ENCODE measurements at regions not wholly inside any gene's neighbourhood (a gene's known extent, or its start where the extent isn't known, plus 50 kb on each side); places are given as distances from the start of the nearest gene placed in this dataset.

- Histone ChIP-seq H3K4me3 (no peak overlapping the region), H3K36me3 (no peaks in the 10 kb centered on the region), H3K9me3 (replicated peaks) (no peaks in the 10 kb centered on the region), H3K4me1 (no peaks in the 10 kb centered on the region), H3K27ac (replicated peaks) (no peak overlapping the region), H3K27me3 (ENCODE audit: low read depth) (no peaks in the 10 kb centered on the region)
- intact Hi-C loops (cut with micrococcal nuclease): no loop called here
- no peak for TF ChIP-seq CTCF (IDR thresholded peaks at IDR 0.05; ENCODE audit: borderline replicate concordance)
- DNase-seq: no peak
Measured at GRCh38 chr5:106088462-106088861, 1582.3 kb downstream of the EFNA5 start.

GRCh38 chr5:106086352-106086751 lies 1584.4 kb downstream of the EFNA5 start:
- H3K27ac ChIP-seq (replicated peaks): no peak overlapping the region
- no peak for TF ChIP-seq CTCF (IDR thresholded peaks at IDR 0.05; ENCODE audit: borderline replicate concordance)
- H3K9me3 ChIP-seq (replicated peaks): no peaks in the 10 kb centered on the region
- H3K4me3 ChIP-seq: no peak overlapping the region
- no peaks in the 10 kb centered on the region for H3K4me1 ChIP-seq
- no peaks in the 10 kb centered on the region for H3K27me3 ChIP-seq (ENCODE audit: low read depth)
- intact Hi-C loops (cut with micrococcal nuclease): no loop called here
- H3K36me3 ChIP-seq: no peaks in the 10 kb centered on the region
- no peak for DNase-seq

GRCh38 chr5:106085556-106085955 lies 1585.2 kb downstream of the EFNA5 start:
- H3K36me3 ChIP-seq: no peaks in the 10 kb centered on the region
- intact Hi-C loops (cut with micrococcal nuclease): no loop called here
- no peak overlapping the region for H3K4me3 ChIP-seq
- no peaks in the 10 kb centered on the region for H3K9me3 ChIP-seq (replicated peaks)
- TF ChIP-seq CTCF (IDR thresholded peaks at IDR 0.05; ENCODE audit: borderline replicate concordance): no peak
- H3K27me3 ChIP-seq (ENCODE audit: low read depth): no peaks in the 10 kb centered on the region
- DNase-seq: no peak
- no peaks in the 10 kb centered on the region for H3K4me1 ChIP-seq
- no peak overlapping the region for H3K27ac ChIP-seq (replicated peaks)

GRCh38 chr5:106085136-106085535 lies 1585.6 kb downstream of the EFNA5 start:
- Histone ChIP-seq H3K9me3 (replicated peaks) (no peaks in the 10 kb centered on the region), H3K27me3 (ENCODE audit: low read depth) (no peaks in the 10 kb centered on the region), H3K27ac (replicated peaks) (no peak overlapping the region), H3K36me3 (no peaks in the 10 kb centered on the region), H3K4me3 (no peak overlapping the region), H3K4me1 (no peaks in the 10 kb centered on the region)
- intact Hi-C loops (cut with micrococcal nuclease): no loop called here
- TF ChIP-seq CTCF (IDR thresholded peaks at IDR 0.05; ENCODE audit: borderline replicate concordance): no peak
- DNase-seq: no peak

GRCh38 chr5:106080535-106080934 lies 1590.2 kb downstream of the EFNA5 start:
- Histone ChIP-seq H3K27me3 (ENCODE audit: low read depth) (no peaks in the 10 kb centered on the region), H3K9me3 (replicated peaks) (no peaks in the 10 kb centered on the region), H3K4me3 (no peak overlapping the region), H3K4me1 (no peaks in the 10 kb centered on the region), H3K27ac (replicated peaks) (no peak overlapping the region), H3K36me3 (no peaks in the 10 kb centered on the region)
- DNase-seq: no peak
- intact Hi-C loops (cut with micrococcal nuclease): no loop called here
- no peak for TF ChIP-seq CTCF (IDR thresholded peaks at IDR 0.05; ENCODE audit: borderline replicate concordance)

DNA sequence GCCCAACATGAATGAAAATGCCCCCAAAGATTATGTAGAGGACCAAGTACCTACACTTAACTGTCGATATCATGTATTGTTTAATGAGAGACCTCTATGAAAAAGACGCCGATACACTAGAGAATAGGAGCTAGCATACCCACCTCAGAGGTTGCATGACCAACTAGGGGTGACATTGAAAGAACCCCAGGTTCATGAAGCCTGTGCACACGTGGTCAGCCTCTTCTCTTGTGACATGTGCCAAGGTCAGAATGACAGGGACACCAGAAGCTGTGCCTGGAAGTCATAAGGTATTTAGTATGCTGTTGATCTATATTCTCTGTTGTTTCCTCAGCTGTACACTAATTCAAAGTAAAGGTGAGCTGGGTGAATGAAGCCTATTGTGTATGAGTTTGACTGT lies 1594.1 kb downstream of the EFNA5 start:
- Histone ChIP-seq H3K36me3 (no peaks in the 10 kb centered on the region), H3K27ac (replicated peaks) (no peak overlapping the region), H3K27me3 (ENCODE audit: low read depth) (no peaks in the 10 kb centered on the region), H3K4me1 (no peaks in the 10 kb centered on the region), H3K4me3 (no peak overlapping the region), H3K9me3 (replicated peaks) (no peaks in the 10 kb centered on the region)
- DNase-seq: no peak
- intact Hi-C loops (cut with micrococcal nuclease): no loop called here
- TF ChIP-seq CTCF (IDR thresholded peaks at IDR 0.05; ENCODE audit: borderline replicate concordance): no peak

All from left ventricle myocardium inferior (tissue), 1 donor.